A673 (cell line): ENCODE measurements at regions not wholly inside any gene's neighbourhood (a gene's known extent, or its start where the extent isn't known, plus 50 kb on each side); places are given as distances from the start of the nearest gene placed in this dataset.

Experiments
- CTCF ChIP-seq: fragments of 300-800, 200-600 bp; sonication (generic); conservative IDR thresholded peaks from 2 replicates; pipeline ENCODE4 v1.5.1; 2017; ENCODE audit warnings: low read depth, mild to moderate bottlenecking, antibody characterized with exemption, low read length, moderate library complexity, mixed read lengths
- EZH2 ChIP-seq: fragments of 200-600 bp; sonication (generic); IDR thresholded peaks from 2 replicates; pipeline ENCODE4 v1.6.1; 2017; ENCODE audit warnings: borderline replicate concordance, low read depth, mild to moderate bottlenecking, mixed read lengths, antibody characterized with exemption, low read length; ENCODE audit not compliant: poor library complexity, severe bottlenecking

DNA sequence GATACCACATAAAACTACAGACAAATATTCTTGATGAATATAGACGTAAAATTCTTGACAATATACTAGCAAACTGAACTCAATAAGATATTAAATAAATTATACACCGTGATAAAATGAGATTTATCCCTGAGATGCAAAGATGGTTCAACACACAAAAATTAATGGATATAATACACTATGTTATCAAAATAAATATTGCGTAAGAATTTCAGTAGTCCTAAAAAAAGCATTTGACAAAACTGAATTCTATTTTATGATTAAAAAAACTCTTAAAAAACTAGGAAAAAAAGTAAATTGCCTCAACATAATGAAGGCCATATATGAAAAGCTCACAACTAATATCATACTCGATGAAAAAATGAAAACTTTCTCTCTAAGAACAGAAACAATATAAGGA is 472.3 kb upstream of the GRIA1 start:
- no peak for TF ChIP-seq CTCF
- no peak for TF ChIP-seq EZH2
